Loucy (cell line): ENCODE measurements at regions not wholly inside any gene's neighbourhood (a gene's known extent, or its start where the extent isn't known, plus 50 kb on each side); places are given as distances from the start of the nearest gene placed in this dataset.

Source experiments
- H2AFZ ChIP-seq: fragments of 200-600 bp; sonication (generic); 2 replicates; pipeline ENCODE4 v1.6.0; 2016; ENCODE audit warnings: antibody characterized with exemption, mild to moderate bottlenecking, low read length, moderate library complexity
- H3F3A ChIP-seq: fragments of 200-600 bp; 2 replicates; pipeline ENCODE4 v1.6.0; 2016; ENCODE audit warnings: antibody characterized with exemption, low read depth, mild to moderate bottlenecking
- H3K27me3 ChIP-seq: fragments of 200-600 bp; sonication (generic); 2 replicates; pipeline ENCODE4 v1.6.1; 2014; ENCODE audit warnings: low read length, mild to moderate bottlenecking; ENCODE audit not compliant: insufficient read depth, poor library complexity, severe bottlenecking
- H3K36me3 ChIP-seq: fragments of 200-600 bp; sonication (generic); 2 replicates; pipeline ENCODE4 v1.6.1; 2016; ENCODE audit warnings: low read length; ENCODE audit not compliant: insufficient read depth
- H3K4me1 ChIP-seq: fragments of 200-600 bp; sonication (generic); 2 replicates; pipeline ENCODE4 v1.5.1; 2014; ENCODE audit warnings: low read length, mild to moderate bottlenecking; ENCODE audit not compliant: insufficient read depth, poor library complexity, severe bottlenecking
- H3K4me2 ChIP-seq: fragments of 200-600 bp; sonication (generic); 2 replicates; pipeline ENCODE4 v1.6.0; 2014; ENCODE audit warnings: antibody characterized with exemption, low read length, low read depth, mild to moderate bottlenecking; ENCODE audit not compliant: poor library complexity, severe bottlenecking
- H3K4me3 ChIP-seq: fragments of 200-600 bp; sonication (generic); 2 replicates; pipeline ENCODE4 v1.5.1; 2014; ENCODE audit warnings: low read length, mild to moderate bottlenecking, mixed read lengths; ENCODE audit not compliant: poor library complexity, severe bottlenecking
- H3K79me2 ChIP-seq: fragments of 200-600 bp; sonication (generic); 2 replicates; pipeline ENCODE4 v1.6.1; 2014; ENCODE audit warnings: low read length; ENCODE audit not compliant: insufficient read depth
- H3K9ac ChIP-seq: fragments of 200-600 bp; sonication (generic); 2 replicates; pipeline ENCODE4 v1.6.0; 2014; ENCODE audit warnings: mild to moderate bottlenecking, low read depth, low read length, moderate library complexity; ENCODE audit not compliant: poor library complexity, severe bottlenecking
- H3K9me2 ChIP-seq: fragments of 200-600 bp; sonication (generic); replicated peaks from 2 replicates; pipeline ENCODE4 v1.6.1; 2016; ENCODE audit warnings: low read depth, low read length, mixed read lengths
- H3K9me3 ChIP-seq: fragments of 200-600 bp; sonication (generic); 2 replicates; pipeline ENCODE4 v1.6.1; 2014; ENCODE audit warnings: mild to moderate bottlenecking, antibody characterized with exemption, low read length, low read depth; ENCODE audit not compliant: insufficient read depth
- H4K20me1 ChIP-seq: fragments of 200-600 bp; sonication (generic); 2 replicates; pipeline ENCODE4 v1.6.0; 2014; ENCODE audit warnings: antibody characterized with exemption, low read length, mild to moderate bottlenecking; ENCODE audit not compliant: insufficient read depth, poor library complexity, severe bottlenecking
- CTCF ChIP-seq: fragments of 200-600 bp; sonication (generic); conservative IDR thresholded peaks from 2 replicates; pipeline ENCODE4 v1.5.1; 2014; ENCODE audit warnings: mild to moderate bottlenecking, antibody characterized with exemption, low read length
- EZH2phosphoT487 ChIP-seq: fragments of 200-600 bp; IDR thresholded peaks from 2 replicates; pipeline ENCODE4 v1.6.1; 2018; ENCODE audit warnings: antibody characterized with exemption, mild to moderate bottlenecking, moderate library complexity, borderline replicate concordance

- no peaks in the 10 kb centered on the region for H3K27me3 ChIP-seq
- H3K4me2 ChIP-seq, result no peak overlapping the region
- no peaks in the 10 kb centered on the region for H3F3A ChIP-seq
- H3K9ac ChIP-seq, result no peak overlapping the region
- no peaks in the 10 kb centered on the region for H3K79me2 ChIP-seq
- no peak overlapping the region for H2AFZ ChIP-seq
- TF ChIP-seq CTCF, result no peak
- no peaks in the 10 kb centered on the region for H3K9me3 ChIP-seq
- H3K9me2 ChIP-seq, result no peaks in the 10 kb centered on the region
- H4K20me1 ChIP-seq, result no peaks in the 10 kb centered on the region
- H3K4me3 ChIP-seq, result no peak overlapping the region
- H3K4me1 ChIP-seq, result no peaks in the 10 kb centered on the region
- H3K36me3 ChIP-seq, result no peaks in the 10 kb centered on the region
Observed at GRCh38 chr18:77572537-77572936, 322.9 kb downstream of the GALR1 start.

- Histone ChIP-seq H3K27me3 (no peaks in the 10 kb centered on the region), H3K79me2 (no peaks in the 10 kb centered on the region), H2AFZ (no peak overlapping the region), H3K9me2 (no peaks in the 10 kb centered on the region), H3K9ac (no peak overlapping the region), H3K4me2 (no peak overlapping the region), H3K9me3 (no peaks in the 10 kb centered on the region), H3K4me3 (no peak overlapping the region), H3F3A (no peaks in the 10 kb centered on the region), H3K4me1 (no peaks in the 10 kb centered on the region), H3K36me3 (no peaks in the 10 kb centered on the region), H4K20me1 (no peaks in the 10 kb centered on the region)
- TF ChIP-seq EZH2phosphoT487, result no peak
- no peak for TF ChIP-seq CTCF
Observed at GRCh38 chr18:77573571-77573970, 323.9 kb downstream of the GALR1 start.

GRCh38 chr18:77590943-77591515 lies 341.4 kb downstream of the GALR1 start:
- Histone ChIP-seq H2AFZ (no peak overlapping the region), H3F3A (no peaks in the 10 kb centered on the region), H3K79me2 (no peaks in the 10 kb centered on the region), H3K4me2 (no peak overlapping the region), H3K4me1 (no peaks in the 10 kb centered on the region), H3K27me3 (no peaks in the 10 kb centered on the region), H3K9ac (no peak overlapping the region), H3K9me3 (no peaks in the 10 kb centered on the region), H3K9me2 (no peaks in the 10 kb centered on the region), H4K20me1 (no peaks in the 10 kb centered on the region), H3K36me3 (no peaks in the 10 kb centered on the region), H3K4me3 (no peak overlapping the region)
- no peak for TF ChIP-seq CTCF
- TF ChIP-seq EZH2phosphoT487, result no peak
